Dedifferentiated amniotic fluid mesenchymal stem cell (primary cell): ENCODE measurements at regions not wholly inside any gene's neighbourhood (a gene's known extent, or its start where the extent isn't known, plus 50 kb on each side); places are given as distances from the start of the nearest gene placed in this dataset.

Source experiments
- DNase-seq: peaks from one replicate; pipeline ENCODE4 v3.0.0-alpha.2; 2016; ENCODE audit errors: extremely low spot score

- no peak for DNase-seq
Observed at GRCh38 chr11:29959488-29959887, 57.3 kb downstream of the KCNA4 start.

GRCh38 chr11:29957431-29957830, 59.4 kb downstream of the KCNA4 start:
- DNase-seq, result no peak

- DNase-seq, result no peak
Observed at GRCh38 chr11:29956076-29956556, 60.7 kb downstream of the KCNA4 start.

- no peak for DNase-seq
Observed at GRCh38 chr11:29943347-29943746, 73.5 kb downstream of the KCNA4 start.

GRCh38 chr11:29937526-29937925, 79.3 kb downstream of the KCNA4 start:
- DNase-seq, result no peak

GRCh38 chr11:29934115-29934638, 82.7 kb downstream of the KCNA4 start:
- DNase-seq, result no peak

- no peak for DNase-seq
Observed at GRCh38 chr11:29916040-29916439, 100.8 kb downstream of the KCNA4 start.

GRCh38 chr11:29914203-29914930, 102.5 kb downstream of the KCNA4 start:
- no peak for DNase-seq

- DNase-seq, result no peak
Observed at GRCh38 chr11:29913352-29913751, 103.5 kb downstream of the KCNA4 start.

- no peak for DNase-seq
Observed at GRCh38 chr11:29900382-29900781, 116.4 kb downstream of the KCNA4 start.

GRCh38 chr11:29879560-29879959, 137.3 kb downstream of the KCNA4 start:
- DNase-seq, result no peak

- DNase-seq, result no peak
Observed at GRCh38 chr11:29876192-29876591, 140.6 kb downstream of the KCNA4 start.

GRCh38 chr11:29847219-29847618, 169.6 kb downstream of the KCNA4 start:
- no peak for DNase-seq

- no peak for DNase-seq
Observed at GRCh38 chr11:29844701-29845379, 172.0 kb downstream of the KCNA4 start.

GRCh38 chr11:29844031-29844430, 172.8 kb downstream of the KCNA4 start:
- DNase-seq, result no peak

GRCh38 chr11:29842061-29842460, 174.8 kb downstream of the KCNA4 start:
- DNase-seq, result no peak

- DNase-seq, result no peak
Observed at GRCh38 chr11:29826878-29827277, 190.0 kb downstream of the KCNA4 start.

- no peak for DNase-seq
Observed at GRCh38 chr11:29816359-29816758, 200.5 kb downstream of the KCNA4 start.

- DNase-seq, result no peak
Observed at GRCh38 chr11:29809121-29809520, 207.7 kb downstream of the KCNA4 start.

- no peak for DNase-seq
Observed at GRCh38 chr11:29802522-29802921, 214.3 kb downstream of the KCNA4 start.

GRCh38 chr11:29801561-29801960, 215.3 kb downstream of the KCNA4 start:
- DNase-seq, result no peak

GRCh38 chr11:29786092-29786491, 230.7 kb downstream of the KCNA4 start:
- DNase-seq, result no peak

GRCh38 chr11:29783506-29783905, 233.3 kb downstream of the KCNA4 start:
- DNase-seq, result no peak
